ENCODE measurements at regions not wholly inside any gene's neighbourhood (a gene's known extent, or its start where the extent isn't known, plus 50 kb on each side); places are given as distances from the start of the nearest gene placed in this dataset.

GRCh38 chr20:22880277-22880676 lies 154.8 kb upstream of the SSTR4 start:
- no peak for TF ChIP-seq FOXK2 (IDR thresholded peaks at IDR 0.05)
- no peak for TF ChIP-seq HDGF (IDR thresholded peaks at IDR 0.05; ENCODE audit: borderline replicate concordance)
- no peak for TF ChIP-seq CTBP1 (IDR thresholded peaks at IDR 0.05; ENCODE audit: borderline replicate concordance)

Measured in HEK293T (cell line).